Immature natural killer cell (primary cell): ENCODE measurements at regions not wholly inside any gene's neighbourhood (a gene's known extent, or its start where the extent isn't known, plus 50 kb on each side); places are given as distances from the start of the nearest gene placed in this dataset.
"Not testable (repeated sequence)": the region's sequence is repeated elsewhere in the genome, so short reads cannot be mapped to it uniquely, and the experiment has no call there.

ENCODE experiments used
- DNase-seq, 3 donors: peaks; one replicate each; pipeline ENCODE4 v3.0.0; 2022; ENCODE audit warnings: mixed read lengths in 1 of 3
- H3K27ac Mint-ChIP-seq, 6 donors: one replicate each; pipeline ENCODE4 v1.8.0; 2020; ENCODE audit warnings: mixed read lengths in 6 of 6, mild to moderate bottlenecking in 5 of 6, inconsistent platforms in 4 of 6, moderate library complexity in 3 of 6
- H3K27me3 Mint-ChIP-seq, 3 donors: one replicate each; pipeline ENCODE4 v1.8.0; 2020 to 2021; ENCODE audit warnings: low read depth in 3 of 3, mild to moderate bottlenecking in 3 of 3, mixed read lengths in 3 of 3, moderate library complexity in 3 of 3, inconsistent platforms in 1 of 3
- H3K36me3 Mint-ChIP-seq, 3 donors: one replicate each; pipeline ENCODE4 v1.8.0; 2020; ENCODE audit warnings: mixed read lengths in 3 of 3, inconsistent platforms in 2 of 3, mild to moderate bottlenecking in 2 of 3
- H3K4me1 Mint-ChIP-seq, 2 donors: one replicate each; pipeline ENCODE4 v1.8.0; 2020; ENCODE audit warnings: inconsistent platforms in 2 of 2, mild to moderate bottlenecking in 2 of 2, mixed read lengths in 2 of 2, moderate library complexity in 1 of 2
- H3K4me3 Mint-ChIP-seq, 5 donors: one replicate each; pipeline ENCODE4 v1.8.0; 2020; ENCODE audit warnings: mild to moderate bottlenecking in 5 of 5, mixed read lengths in 5 of 5, inconsistent platforms in 3 of 5, moderate library complexity in 3 of 5
- H3K9me3 Mint-ChIP-seq, 6 donors: one replicate each; pipeline ENCODE4 v1.8.0; 2020; ENCODE audit warnings: mild to moderate bottlenecking in 6 of 6, mixed read lengths in 6 of 6, inconsistent platforms in 4 of 6, moderate library complexity in 3 of 6

GRCh38 chr5:113692466-113692865, 179.0 kb downstream of the YTHDC2 start:
- H3K9me3 Mint-ChIP-seq: peaks cover 0 to 10% (median 0%) of the 10 kb centered on the region in 6 donors
- H3K27ac Mint-ChIP-seq: no peak overlapping the region
- DNase-seq: no peak
- H3K4me1 Mint-ChIP-seq: no peaks in the 10 kb centered on the region
- H3K36me3 Mint-ChIP-seq: no peaks in the 10 kb centered on the region
- H3K4me3 Mint-ChIP-seq: no peak overlapping the region
- H3K27me3 Mint-ChIP-seq: peaks cover 7 to 20% (median 11%) of the 10 kb centered on the region in 3 donors

GRCh38 chr5:113692891-113693457, 179.5 kb downstream of the YTHDC2 start:
- H3K27ac Mint-ChIP-seq: no peak overlapping the region
- H3K36me3 Mint-ChIP-seq: no peaks in the 10 kb centered on the region
- no peak overlapping the region for H3K4me3 Mint-ChIP-seq
- DNase-seq: no peak
- peaks cover 0 to 10% (median 0%) of the 10 kb centered on the region in 6 donors for H3K9me3 Mint-ChIP-seq
- H3K4me1 Mint-ChIP-seq: no peaks in the 10 kb centered on the region
- peaks cover 7 to 20% (median 11%) of the 10 kb centered on the region in 3 donors for H3K27me3 Mint-ChIP-seq

- no peaks in the 10 kb centered on the region for H3K4me1 Mint-ChIP-seq
- peaks cover 0 to 10% (median 0%) of the 10 kb centered on the region in 6 donors for H3K9me3 Mint-ChIP-seq
- no peak overlapping the region for H3K27ac Mint-ChIP-seq
- H3K27me3 Mint-ChIP-seq: peaks cover 7 to 20% (median 11%) of the 10 kb centered on the region in 3 donors
- H3K4me3 Mint-ChIP-seq: no peak overlapping the region
- no peak for DNase-seq
- no peaks in the 10 kb centered on the region for H3K36me3 Mint-ChIP-seq
Measured at GRCh38 chr5:113693701-113694100, 180.2 kb downstream of the YTHDC2 start.

- Mint-ChIP-seq H3K27me3 (peaks cover 5 to 14% (median 11%) of the 10 kb centered on the region in 3 donors), H3K27ac (no peak overlapping the region), H3K4me3 (no peak overlapping the region), H3K9me3 (peaks cover 0 to 7% (median 0%) of the 10 kb centered on the region in 6 donors), H3K4me1 (no peaks in the 10 kb centered on the region), H3K36me3 (no peaks in the 10 kb centered on the region)
- no peak for DNase-seq
Measured at GRCh38 chr5:113694576-113694975, 181.1 kb downstream of the YTHDC2 start.

GRCh38 chr5:113703266-113703665, 189.8 kb downstream of the YTHDC2 start:
- Mint-ChIP-seq H3K9me3 (peaks cover 6 to 19% (median 12%) of the 10 kb centered on the region in 6 donors), H3K4me3 (no peak overlapping the region), H3K36me3 (no peaks in the 10 kb centered on the region), H3K4me1 (no peaks in the 10 kb centered on the region), H3K27ac (no peak overlapping the region), H3K27me3 (peaks cover 0 to 2% (median 0%) of the 10 kb centered on the region in 3 donors)
- DNase-seq: no peak

- no peak overlapping the region for H3K27ac Mint-ChIP-seq
- H3K4me3 Mint-ChIP-seq: no peak overlapping the region
- no peak for DNase-seq
- H3K9me3 Mint-ChIP-seq: peaks cover 4 to 19% (median 12%) of the 10 kb centered on the region in 6 donors
- H3K27me3 Mint-ChIP-seq: peaks cover 1 to 4% (median 2%) of the 10 kb centered on the region in 3 donors
- no peaks in the 10 kb centered on the region for H3K4me1 Mint-ChIP-seq
- no peaks in the 10 kb centered on the region for H3K36me3 Mint-ChIP-seq
Measured at GRCh38 chr5:113705657-113706056, 192.2 kb downstream of the YTHDC2 start.

- DNase-seq: no peak
- Mint-ChIP-seq H3K27ac (no peak overlapping the region), H3K36me3 (no peaks in the 10 kb centered on the region), H3K4me3 (no peak overlapping the region), H3K9me3 (peaks cover 14 to 36% (median 25%) of the 10 kb centered on the region in 6 donors), H3K27me3 (peaks cover 1 to 8% (median 3%) of the 10 kb centered on the region in 3 donors), H3K4me1 (no peaks in the 10 kb centered on the region)
Measured at GRCh38 chr5:113713051-113713450, 199.6 kb downstream of the YTHDC2 start.

- DNase-seq, H3K36me3 Mint-ChIP-seq, H3K4me3 Mint-ChIP-seq, H3K27me3 Mint-ChIP-seq, H3K27ac Mint-ChIP-seq, H3K4me1 Mint-ChIP-seq: not testable (repeated sequence)
- peaks cover 17 to 49% (median 26%) of the 10 kb centered on the region in 6 donors for H3K9me3 Mint-ChIP-seq
Measured at GRCh38 chr5:113715921-113716320, 202.4 kb downstream of the YTHDC2 start.

- H3K4me1 Mint-ChIP-seq: no peaks in the 10 kb centered on the region
Measured at GRCh38 chr5:113719549-113719948, 206.1 kb downstream of the YTHDC2 start.

GRCh38 chr5:113721171-113721570, 207.7 kb downstream of the YTHDC2 start:
- peaks cover 6 to 30% (median 12%) of the 10 kb centered on the region in 6 donors for H3K9me3 Mint-ChIP-seq

More at GRCh38 chr5:113719549-113719948, 206.1 kb downstream of the YTHDC2 start:
- Mint-ChIP-seq H3K36me3 (no peaks in the 10 kb centered on the region), H3K4me3 (no peak overlapping the region), H3K27ac (no peak overlapping the region), H3K27me3 (peaks cover 0 to 3% (median 2%) of the 10 kb centered on the region in 3 donors), H3K9me3 (peaks cover 14 to 44% (median 20%) of the 10 kb centered on the region in 6 donors)
- no peak for DNase-seq

GRCh38 chr5:113723021-113723420, 209.5 kb downstream of the YTHDC2 start:
- Mint-ChIP-seq H3K27ac (no peak overlapping the region), H3K36me3 (no peaks in the 10 kb centered on the region), H3K4me3 (no peak overlapping the region), H3K9me3 (peaks cover 0 to 23% (median 5%) of the 10 kb centered on the region in 6 donors), H3K4me1 (no peaks in the 10 kb centered on the region), H3K27me3 (peaks cover 0 to 4% (median 3%) of the 10 kb centered on the region in 3 donors)
- DNase-seq: no peak

More at GRCh38 chr5:113721171-113721570, 207.7 kb downstream of the YTHDC2 start:
- H3K4me3 Mint-ChIP-seq: no peak overlapping the region
- H3K4me1 Mint-ChIP-seq: no peaks in the 10 kb centered on the region
- H3K27ac Mint-ChIP-seq: no peak overlapping the region
- H3K27me3 Mint-ChIP-seq: peaks cover 0 to 3% (median 2%) of the 10 kb centered on the region in 3 donors
- no peaks in the 10 kb centered on the region for H3K36me3 Mint-ChIP-seq
- DNase-seq: no peak

- DNase-seq: no peak
- no peak overlapping the region for H3K4me3 Mint-ChIP-seq
- H3K27me3 Mint-ChIP-seq: no peaks in the 10 kb centered on the region
- no peak overlapping the region for H3K27ac Mint-ChIP-seq
- H3K36me3 Mint-ChIP-seq: no peaks in the 10 kb centered on the region
- peaks cover 0 to 4% (median 2%) of the 10 kb centered on the region in 6 donors for H3K9me3 Mint-ChIP-seq
- H3K4me1 Mint-ChIP-seq: no peaks in the 10 kb centered on the region
Measured at GRCh38 chr5:113735751-113736150, 222.3 kb downstream of the YTHDC2 start.

- Mint-ChIP-seq H3K4me3 (no peak overlapping the region), H3K9me3 (peaks cover 0 to 6% (median 2%) of the 10 kb centered on the region in 6 donors), H3K27ac (no peak overlapping the region), H3K27me3 (peaks cover 0 to 2% (median 0%) of the 10 kb centered on the region in 3 donors), H3K36me3 (no peaks in the 10 kb centered on the region), H3K4me1 (no peaks in the 10 kb centered on the region)
- DNase-seq: no peak
Measured at GRCh38 chr5:113742176-113742575, 228.7 kb downstream of the YTHDC2 start.

- Mint-ChIP-seq H3K27ac (no peak overlapping the region), H3K9me3 (peaks cover 0 to 6% (median 2%) of the 10 kb centered on the region in 6 donors), H3K27me3 (peaks cover 0 to 2% (median 0%) of the 10 kb centered on the region in 3 donors), H3K4me3 (no peak overlapping the region), H3K36me3 (no peaks in the 10 kb centered on the region), H3K4me1 (no peaks in the 10 kb centered on the region)
- no peak for DNase-seq
Measured at GRCh38 chr5:113742639-113743038, 229.1 kb downstream of the YTHDC2 start.

- H3K4me3 Mint-ChIP-seq: no peak overlapping the region
- H3K4me1 Mint-ChIP-seq: no peaks in the 10 kb centered on the region
- H3K27me3 Mint-ChIP-seq: peaks cover 0 to 2% (median 1%) of the 10 kb centered on the region in 3 donors
- DNase-seq: no peak
- no peaks in the 10 kb centered on the region for H3K36me3 Mint-ChIP-seq
- peaks cover 0 to 4% (median 0%) of the 10 kb centered on the region in 6 donors for H3K9me3 Mint-ChIP-seq
- no peak overlapping the region for H3K27ac Mint-ChIP-seq
Measured at GRCh38 chr5:113748403-113748802, 234.9 kb downstream of the YTHDC2 start.
